GM12891 (cell line): ENCODE measurements at regions not wholly inside any gene's neighbourhood (a gene's known extent, or its start where the extent isn't known, plus 50 kb on each side); places are given as distances from the start of the nearest gene placed in this dataset.

Experiments used
- PAX5 ChIP-seq: IDR thresholded peaks from 2 replicates; pipeline ENCODE4 v1.6.1; 2011; ENCODE audit warnings: low read length, moderate library complexity, mild to moderate bottlenecking; ENCODE audit not compliant: insufficient read depth, severe bottlenecking
- POLR2A ChIP-seq: IDR thresholded peaks from 2 replicates; pipeline ENCODE4 v1.6.1; 2011; ENCODE audit warnings: low read depth, low read length, control low read depth
- POLR2AphosphoS5 ChIP-seq: IDR thresholded peaks from 2 replicates; pipeline ENCODE4 v1.6.1; 2011; ENCODE audit warnings: low read depth, low read length, control low read depth
- POU2F2 ChIP-seq: IDR thresholded peaks from 2 replicates; pipeline ENCODE4 v1.6.1; 2011; ENCODE audit warnings: low read depth, mild to moderate bottlenecking, control low read depth, low read length, moderate library complexity
- SPI1 ChIP-seq: IDR thresholded peaks from 2 replicates; pipeline ENCODE4 v1.6.1; 2011; ENCODE audit warnings: low read depth, low read length, control low read depth
- TAF1 ChIP-seq: IDR thresholded peaks from 2 replicates; pipeline ENCODE4 v1.6.1; 2011; ENCODE audit warnings: low read depth, low read length, control low read depth

- TF ChIP-seq PAX5 (no peak), POLR2A (no peak), POLR2AphosphoS5 (no peak), TAF1 (no peak), POU2F2 (peak; percentile 36; the same call in 1 of the 2 replicates), SPI1 (no peak)
Observed at GRCh38 chr11:82539669-82540068, 194.0 kb downstream of the FAM181B start.
